Activated T-helper 17 cell treated with anti-CD3 and anti-CD28 coated beads, Interleukin-2, amount 50 U/mL, for 72 hours (primary cell): ENCODE measurements at regions not wholly inside any gene's neighbourhood (a gene's known extent, or its start where the extent isn't known, plus 50 kb on each side); places are given as distances from the start of the nearest gene placed in this dataset.

Source experiments
- ATAC-seq: fragments of 150-1000 bp; cut with Tn5 transposase; replicated peaks from 2 replicates; pipeline ENCODE4 v1.10.0; 2021; ENCODE audit warnings: mild to moderate bottlenecking, moderate library complexity
- H3K27ac Mint-ChIP-seq: one replicate; pipeline ENCODE4 v1.8.0; 2022; ENCODE audit warnings: mixed read lengths
- H3K27me3 Mint-ChIP-seq: one replicate; pipeline ENCODE4 v1.8.0; 2022; ENCODE audit warnings: mixed read lengths
- H3K36me3 Mint-ChIP-seq: one replicate; pipeline ENCODE4 v1.8.0; 2022; ENCODE audit warnings: low read depth, mild to moderate bottlenecking, mixed read lengths
- H3K4me1 Mint-ChIP-seq: one replicate; pipeline ENCODE4 v1.8.0; 2022; ENCODE audit warnings: mixed read lengths
- H3K4me3 Mint-ChIP-seq: one replicate; pipeline ENCODE4 v1.8.0; 2022; ENCODE audit warnings: mild to moderate bottlenecking, mixed read lengths
- H3K9me3 Mint-ChIP-seq: one replicate; pipeline ENCODE4 v1.8.0; 2022; ENCODE audit warnings: mixed read lengths

GRCh38 chr5:174235221-174236011 lies 189.9 kb downstream of the NSG2 start:
- no peak overlapping the region for H3K4me3 Mint-ChIP-seq
- no peaks in the 10 kb centered on the region for H3K4me1 Mint-ChIP-seq
- ATAC-seq = no peak
- H3K27me3 Mint-ChIP-seq = peaks cover 18% of the 10 kb centered on the region
- no peaks in the 10 kb centered on the region for H3K36me3 Mint-ChIP-seq
- H3K27ac Mint-ChIP-seq = no peak overlapping the region
- peaks cover 3% of the 10 kb centered on the region for H3K9me3 Mint-ChIP-seq

GRCh38 chr5:174236070-174236469 lies 190.6 kb downstream of the NSG2 start:
- Mint-ChIP-seq H3K9me3 (peaks cover 3% of the 10 kb centered on the region), H3K4me3 (no peak overlapping the region), H3K27ac (no peak overlapping the region), H3K4me1 (no peaks in the 10 kb centered on the region), H3K27me3 (peaks cover 18% of the 10 kb centered on the region), H3K36me3 (no peaks in the 10 kb centered on the region)
- ATAC-seq = no peak

- no peak for ATAC-seq
These were observed 194.2 kb downstream of the NSG2 start for GRCh38 chr5:174239718-174240117.

GRCh38 chr5:174242573-174242972 lies 197.1 kb downstream of the NSG2 start:
- Mint-ChIP-seq H3K9me3 (peaks cover 4% of the 10 kb centered on the region), H3K27ac (no peak overlapping the region), H3K36me3 (no peaks in the 10 kb centered on the region), H3K27me3 (peaks cover 10% of the 10 kb centered on the region), H3K4me3 (no peak overlapping the region), H3K4me1 (no peaks in the 10 kb centered on the region)
- ATAC-seq = no peak

More at GRCh38 chr5:174239718-174240117, 194.2 kb downstream of the NSG2 start:
- Mint-ChIP-seq H3K9me3 (peaks cover 6% of the 10 kb centered on the region), H3K27ac (no peak overlapping the region), H3K36me3 (no peaks in the 10 kb centered on the region), H3K27me3 (peaks cover 16% of the 10 kb centered on the region), H3K4me3 (no peak overlapping the region), H3K4me1 (no peaks in the 10 kb centered on the region)

- no peaks in the 10 kb centered on the region for H3K4me1 Mint-ChIP-seq
- no peaks in the 10 kb centered on the region for H3K36me3 Mint-ChIP-seq
- no peak overlapping the region for H3K27ac Mint-ChIP-seq
- no peak for ATAC-seq
- H3K4me3 Mint-ChIP-seq = no peak overlapping the region
- peaks cover 7% of the 10 kb centered on the region for H3K9me3 Mint-ChIP-seq
- peaks cover 11% of the 10 kb centered on the region for H3K27me3 Mint-ChIP-seq
These were observed 198.4 kb downstream of the NSG2 start for GRCh38 chr5:174243904-174244303.

- H3K9me3 Mint-ChIP-seq = peaks cover 7% of the 10 kb centered on the region
- no peak overlapping the region for H3K4me3 Mint-ChIP-seq
- H3K27ac Mint-ChIP-seq = no peak overlapping the region
- H3K4me1 Mint-ChIP-seq = no peaks in the 10 kb centered on the region
- H3K36me3 Mint-ChIP-seq = no peaks in the 10 kb centered on the region
- H3K27me3 Mint-ChIP-seq = peaks cover 3% of the 10 kb centered on the region
- no peak for ATAC-seq
These were observed 200.1 kb downstream of the NSG2 start for GRCh38 chr5:174245516-174246075.

GRCh38 chr5:174246743-174247142 lies 201.2 kb downstream of the NSG2 start:
- Mint-ChIP-seq H3K4me3 (no peak overlapping the region), H3K36me3 (no peaks in the 10 kb centered on the region), H3K27me3 (peaks cover 7% of the 10 kb centered on the region), H3K4me1 (no peaks in the 10 kb centered on the region), H3K27ac (no peak overlapping the region), H3K9me3 (peaks cover 7% of the 10 kb centered on the region)
- no peak for ATAC-seq

- peaks cover 7% of the 10 kb centered on the region for H3K9me3 Mint-ChIP-seq
- no peak overlapping the region for H3K27ac Mint-ChIP-seq
- H3K36me3 Mint-ChIP-seq = no peaks in the 10 kb centered on the region
- peaks cover 7% of the 10 kb centered on the region for H3K27me3 Mint-ChIP-seq
- H3K4me3 Mint-ChIP-seq = no peak overlapping the region
- ATAC-seq = no peak
- H3K4me1 Mint-ChIP-seq = no peaks in the 10 kb centered on the region
These were observed 201.8 kb downstream of the NSG2 start for GRCh38 chr5:174247301-174247700.

GRCh38 chr5:174251305-174252000 lies 205.9 kb downstream of the NSG2 start:
- H3K4me1 Mint-ChIP-seq = no peaks in the 10 kb centered on the region
- peaks cover 7% of the 10 kb centered on the region for H3K27me3 Mint-ChIP-seq
- H3K9me3 Mint-ChIP-seq = peaks cover 3% of the 10 kb centered on the region
- ATAC-seq = no peak
- H3K36me3 Mint-ChIP-seq = no peaks in the 10 kb centered on the region
- no peak overlapping the region for H3K4me3 Mint-ChIP-seq
- no peak overlapping the region for H3K27ac Mint-ChIP-seq

GRCh38 chr5:174252121-174252520 lies 206.6 kb downstream of the NSG2 start:
- H3K4me1 Mint-ChIP-seq = no peaks in the 10 kb centered on the region
- ATAC-seq = no peak
- H3K36me3 Mint-ChIP-seq = no peaks in the 10 kb centered on the region
- no peak overlapping the region for H3K4me3 Mint-ChIP-seq
- H3K9me3 Mint-ChIP-seq = peaks cover 3% of the 10 kb centered on the region
- peaks cover 7% of the 10 kb centered on the region for H3K27me3 Mint-ChIP-seq
- H3K27ac Mint-ChIP-seq = no peak overlapping the region

GRCh38 chr5:174259696-174260420 lies 214.4 kb downstream of the NSG2 start:
- no peaks in the 10 kb centered on the region for H3K4me1 Mint-ChIP-seq
- ATAC-seq = no peak
- peaks cover 7% of the 10 kb centered on the region for H3K9me3 Mint-ChIP-seq
- no peak overlapping the region for H3K4me3 Mint-ChIP-seq
- H3K27ac Mint-ChIP-seq = no peak overlapping the region
- H3K27me3 Mint-ChIP-seq = peaks cover 25% of the 10 kb centered on the region
- no peaks in the 10 kb centered on the region for H3K36me3 Mint-ChIP-seq

- no peak overlapping the region for H3K4me3 Mint-ChIP-seq
- H3K9me3 Mint-ChIP-seq = no peaks in the 10 kb centered on the region
- H3K4me1 Mint-ChIP-seq = no peaks in the 10 kb centered on the region
- peaks cover 6% of the 10 kb centered on the region for H3K27me3 Mint-ChIP-seq
- H3K36me3 Mint-ChIP-seq = no peaks in the 10 kb centered on the region
- no peak overlapping the region for H3K27ac Mint-ChIP-seq
- no peak for ATAC-seq
These were observed 225.8 kb downstream of the NSG2 start for GRCh38 chr5:174271316-174271715.

- Mint-ChIP-seq H3K9me3 (no peaks in the 10 kb centered on the region), H3K27ac (no peak overlapping the region), H3K4me3 (no peak overlapping the region), H3K27me3 (peaks cover 6% of the 10 kb centered on the region), H3K4me1 (no peaks in the 10 kb centered on the region), H3K36me3 (no peaks in the 10 kb centered on the region)
- no peak for ATAC-seq
These were observed 227.2 kb downstream of the NSG2 start for GRCh38 chr5:174272671-174273070.

- Mint-ChIP-seq H3K4me1 (no peaks in the 10 kb centered on the region), H3K4me3 (no peak overlapping the region), H3K27me3 (peaks cover 6% of the 10 kb centered on the region), H3K27ac (no peak overlapping the region), H3K36me3 (no peaks in the 10 kb centered on the region), H3K9me3 (no peaks in the 10 kb centered on the region)
- no peak for ATAC-seq
These were observed 227.8 kb downstream of the NSG2 start for GRCh38 chr5:174273325-174273724.
